ENCODE measurements at regions not wholly inside any gene's neighbourhood (a gene's known extent, or its start where the extent isn't known, plus 50 kb on each side); places are given as distances from the start of the nearest gene placed in this dataset.

DNA sequence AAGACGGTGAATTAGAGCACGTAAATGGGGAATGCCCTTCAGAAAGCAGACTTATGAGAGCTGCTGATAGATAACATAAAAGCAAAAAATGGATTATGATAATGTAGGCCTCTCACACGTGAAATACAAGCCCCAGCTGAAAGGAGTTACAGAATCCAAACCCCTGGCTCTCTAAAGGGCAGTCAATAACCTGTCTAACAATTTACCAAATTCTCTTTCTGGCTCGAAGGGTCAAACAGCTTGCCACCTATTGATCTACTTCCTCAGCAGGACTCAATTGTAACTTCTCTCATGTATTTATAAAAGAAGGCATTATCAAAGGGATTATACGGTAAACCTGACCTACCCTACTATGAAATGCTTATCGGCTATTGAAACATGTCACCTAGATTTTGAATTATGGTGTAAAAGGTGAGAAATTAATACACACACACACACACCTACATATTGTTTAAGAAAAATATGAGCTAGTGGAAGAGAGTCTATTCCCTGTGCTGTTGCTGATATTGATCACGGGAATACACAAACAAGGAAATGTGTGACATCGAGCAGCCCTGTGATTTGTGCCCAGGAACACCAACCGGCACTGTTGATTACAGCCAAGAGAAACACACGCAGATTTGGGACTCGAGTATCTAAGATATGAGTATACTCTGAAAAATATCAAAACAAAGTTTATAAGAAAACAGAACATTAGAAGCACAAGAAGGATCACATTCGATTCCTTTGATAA lies 135.6 kb upstream of the NEBL start:
- DNase-seq (ENCODE audit: low spot score) (no peak), FAIRE-seq (no peak)

- DNase-seq (ENCODE audit: low spot score) (no peak), FAIRE-seq (no peak)
Observed at GRCh38 chr10:21031232-21031795, 134.2 kb upstream of the NEBL start.

DNA sequence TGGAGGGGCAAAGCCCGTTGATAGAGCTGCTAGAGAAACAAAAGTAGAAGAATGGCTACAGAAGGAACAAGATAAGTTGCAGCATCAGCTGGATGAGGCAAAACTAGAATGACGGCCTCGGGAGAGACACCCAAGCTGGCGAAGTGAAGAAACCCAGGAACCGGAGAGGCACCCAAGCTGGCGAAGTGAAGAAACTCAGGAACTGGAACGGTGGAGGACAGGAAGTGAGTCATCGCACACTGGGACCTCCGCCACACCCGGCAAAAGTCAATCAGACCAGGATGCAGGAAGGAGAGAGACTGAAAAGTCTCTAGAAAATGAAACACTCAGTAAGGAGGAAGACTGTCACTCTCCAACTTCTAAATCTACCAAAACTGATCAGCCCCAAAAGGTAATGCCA lies 133.0 kb upstream of the NEBL start:
- peak; percentile 62 for DNase-seq (ENCODE audit: low spot score)
- no peak for FAIRE-seq

DNA sequence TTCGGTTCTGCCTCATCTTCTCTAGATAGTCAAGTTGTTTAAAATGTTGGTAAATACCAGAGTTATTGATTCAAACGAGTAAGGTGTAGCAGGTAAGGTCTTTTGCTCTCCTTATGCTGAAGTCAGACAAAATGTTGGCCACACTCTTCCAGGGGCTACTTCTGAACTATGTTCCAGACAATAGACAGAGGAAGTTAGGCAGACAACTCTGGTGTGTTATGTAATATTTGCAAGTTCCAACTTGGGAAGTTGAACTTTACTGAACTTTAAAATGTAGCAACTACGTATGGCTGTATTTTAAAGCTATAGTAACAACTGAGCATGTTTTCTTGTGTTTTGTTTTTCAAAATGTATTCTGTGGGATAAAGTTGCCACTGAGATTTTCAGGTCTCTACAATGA lies 125.7 kb upstream of the NEBL start:
- FAIRE-seq (no peak), DNase-seq (ENCODE audit: low spot score) (no peak)

DNA sequence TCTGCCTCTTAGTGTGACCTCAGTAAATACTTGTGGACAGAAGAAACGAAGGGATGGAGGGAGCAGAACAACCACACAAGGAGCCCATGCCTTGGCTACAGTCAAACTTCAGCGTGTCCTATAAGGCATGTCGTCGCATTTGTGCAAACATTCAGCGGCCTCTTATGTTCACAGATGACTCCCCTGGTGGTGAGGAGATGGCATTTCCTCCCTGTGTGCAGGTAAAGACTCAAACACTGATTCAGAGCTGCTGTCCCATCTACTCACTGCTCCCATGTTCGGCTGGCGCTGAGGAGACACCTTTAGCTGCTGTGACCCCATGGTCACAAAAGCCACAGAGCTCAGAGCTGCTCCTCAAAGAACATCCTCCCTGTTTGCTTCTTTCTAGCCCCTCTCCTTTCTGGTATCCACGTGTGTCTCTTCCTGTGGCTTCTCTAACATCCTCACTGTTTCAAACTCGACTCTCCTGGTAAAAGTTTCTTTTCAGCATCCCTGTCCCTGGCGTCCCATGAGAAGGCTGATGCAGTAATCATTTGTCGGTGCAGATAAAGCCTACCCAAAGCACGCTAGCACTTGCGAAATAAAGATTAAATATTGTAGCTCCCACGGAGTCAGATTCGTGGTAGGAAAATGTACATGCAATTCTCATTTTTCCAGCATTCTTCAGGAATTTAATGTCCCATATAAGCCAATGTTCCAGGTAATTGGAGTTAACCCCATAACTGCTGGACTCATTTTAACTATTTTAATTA lies 124.9 kb upstream of the NEBL start:
- FAIRE-seq = no peak
- DNase-seq (ENCODE audit: low spot score) = peak; percentile 14

DNA sequence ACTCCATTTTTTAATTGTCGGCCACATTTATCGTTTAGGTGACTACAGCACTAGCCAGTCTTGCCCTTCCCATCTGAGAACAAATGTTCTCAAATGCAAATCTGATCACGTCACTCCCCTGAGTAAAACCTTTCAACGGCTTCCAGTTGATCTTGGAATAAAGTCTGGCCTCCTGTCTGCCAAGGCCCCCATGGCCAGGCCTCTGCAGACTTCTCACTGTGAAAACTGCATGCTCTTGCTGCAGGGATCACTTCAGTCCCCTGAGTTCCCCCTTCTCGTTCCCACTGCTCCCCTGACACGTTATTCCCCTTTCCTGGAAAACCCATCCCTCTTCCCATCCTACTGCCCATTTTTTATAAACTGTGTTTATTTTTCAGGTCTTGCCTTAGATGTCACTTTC lies 124.1 kb upstream of the NEBL start:
- no peak for DNase-seq (ENCODE audit: low spot score)
- FAIRE-seq = no peak

DNA sequence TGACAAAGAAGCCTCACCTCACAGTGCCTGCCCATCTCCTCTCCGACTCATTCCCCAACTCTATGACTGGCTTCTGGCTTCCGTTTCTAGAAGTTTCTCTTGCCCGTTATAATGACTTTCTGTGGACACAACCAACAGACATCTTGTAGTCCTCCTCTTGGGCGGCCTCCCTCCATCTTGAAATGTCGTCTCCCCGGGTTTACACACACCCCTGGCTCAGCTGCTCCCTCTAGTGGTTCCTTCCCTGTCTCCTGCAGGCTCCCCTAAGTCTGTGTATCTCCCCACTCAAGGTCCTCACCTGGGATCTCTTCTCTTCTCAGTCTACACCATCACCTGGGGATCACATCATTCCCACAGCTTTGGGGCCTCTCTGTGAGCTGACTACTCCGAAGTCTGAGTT lies 123.4 kb upstream of the NEBL start:
- FAIRE-seq (no peak), DNase-seq (ENCODE audit: low spot score) (peak; percentile 22)

GRCh38 chr10:21019436-21019835 lies 122.3 kb upstream of the NEBL start:
- DNase-seq (ENCODE audit: low spot score) (no peak), FAIRE-seq (peak; percentile 27)

- FAIRE-seq (no peak), DNase-seq (ENCODE audit: low spot score) (no peak)
Observed at GRCh38 chr10:21015851-21016250, 118.7 kb upstream of the NEBL start.

DNA sequence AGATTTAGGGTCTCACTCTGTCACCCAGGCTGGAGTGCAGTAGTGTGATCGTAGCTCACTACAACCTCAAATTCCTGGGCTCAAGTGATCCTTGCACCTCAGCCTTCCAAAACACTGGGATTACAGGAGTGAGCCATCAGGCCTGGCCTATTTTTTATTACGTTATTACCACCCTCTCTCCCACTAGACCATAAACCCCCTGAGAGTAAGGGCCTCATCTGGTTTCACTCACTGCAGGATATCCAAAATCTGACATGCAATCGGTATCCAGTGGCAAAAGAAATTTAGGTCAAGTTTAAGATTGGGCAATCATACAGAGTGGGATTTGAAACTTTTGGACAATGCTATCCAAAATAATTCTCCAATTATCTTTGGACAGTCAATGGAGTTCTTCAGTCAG lies 117.0 kb upstream of the NEBL start:
- FAIRE-seq (no peak), DNase-seq (ENCODE audit: low spot score) (no peak)

DNA sequence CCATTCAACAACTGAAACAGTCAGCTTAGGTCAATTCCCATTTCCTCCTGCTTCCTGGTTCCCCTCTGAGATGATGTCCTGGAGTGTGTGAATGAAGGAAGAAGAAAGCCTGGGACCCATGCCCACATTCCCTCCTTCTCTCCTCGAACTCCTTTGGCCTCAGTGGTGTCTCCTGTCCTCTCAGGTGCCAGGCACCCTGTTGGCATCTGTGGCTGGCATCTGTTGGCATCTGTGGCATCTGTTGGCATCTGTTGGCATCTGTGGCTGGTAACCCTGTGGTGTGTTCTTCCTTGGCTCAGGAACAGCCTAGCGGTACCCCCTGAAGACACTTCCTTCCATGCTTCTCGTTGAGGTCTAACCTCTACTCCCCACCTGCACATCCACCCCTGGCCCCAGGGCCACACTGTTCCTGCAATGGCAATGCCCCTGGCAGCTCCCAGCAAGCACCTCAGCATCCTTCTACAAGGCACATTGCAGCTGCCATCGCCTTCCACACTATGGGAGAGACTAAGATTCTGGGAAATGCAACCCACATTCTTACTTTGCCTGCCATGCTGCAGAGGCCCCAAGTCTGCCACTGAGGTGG lies 114.4 kb upstream of the NEBL start:
- FAIRE-seq (no peak), DNase-seq (ENCODE audit: low spot score) (no peak)

GRCh38 chr10:21010615-21011014 lies 113.5 kb upstream of the NEBL start:
- no peak for FAIRE-seq
- DNase-seq (ENCODE audit: low spot score) = no peak

DNA sequence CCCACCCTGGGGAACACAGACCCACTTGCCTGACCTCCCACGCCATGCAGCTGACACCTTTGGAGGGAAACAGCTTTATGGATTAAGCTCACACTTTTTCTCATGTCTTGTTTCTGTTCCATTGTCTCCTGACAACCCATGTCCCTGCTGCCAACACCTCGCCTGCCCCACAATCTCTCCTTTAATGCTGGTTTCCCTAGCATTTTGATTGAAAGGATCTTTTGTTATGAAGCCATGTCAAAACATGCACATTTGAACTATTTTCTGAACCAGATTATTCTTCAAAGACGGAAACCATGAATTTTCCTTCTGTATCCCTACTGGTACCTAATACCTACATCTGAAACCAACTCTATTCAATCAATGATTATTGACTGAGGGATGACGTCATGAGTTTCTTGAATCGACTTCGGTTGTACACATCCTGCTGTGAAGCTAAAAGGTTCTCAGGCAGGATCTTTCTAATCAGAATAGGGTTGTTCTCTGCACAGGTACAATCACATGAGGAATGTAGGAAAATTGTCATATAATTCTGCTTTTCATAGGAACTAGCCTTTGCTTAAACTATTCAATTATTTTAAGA lies 106.2 kb upstream of the NEBL start:
- no peak for FAIRE-seq
- no peak for DNase-seq (ENCODE audit: low spot score)

- DNase-seq (ENCODE audit: low spot score) = no peak
- no peak for FAIRE-seq
Observed at GRCh38 chr10:21002091-21002878, 105.2 kb upstream of the NEBL start.

DNA sequence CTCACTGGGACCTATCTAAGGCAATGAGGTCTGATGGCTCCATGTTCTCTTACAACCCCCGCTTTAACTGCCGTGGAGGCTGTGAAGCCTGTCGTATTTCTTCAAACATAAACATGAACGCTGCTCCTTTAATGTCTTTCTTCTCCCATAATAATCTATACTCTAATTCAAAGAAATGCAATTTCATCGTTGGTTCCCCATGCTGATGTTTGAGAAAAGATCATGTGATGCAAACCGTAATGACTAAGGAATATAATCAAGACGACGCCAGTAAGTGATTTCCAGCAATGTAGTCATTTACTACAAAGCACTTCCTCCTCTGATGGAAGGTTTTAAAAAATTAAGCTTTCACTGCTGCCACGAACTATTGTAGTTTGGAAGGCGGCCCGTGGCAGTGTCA lies 102.6 kb upstream of the NEBL start:
- no peak for DNase-seq (ENCODE audit: low spot score)
- no peak for FAIRE-seq

GRCh38 chr10:20998036-20998435 lies 100.9 kb upstream of the NEBL start:
- no peak for DNase-seq (ENCODE audit: low spot score)
- no peak for FAIRE-seq

GRCh38 chr10:20995123-20995987 lies 98.2 kb upstream of the NEBL start:
- FAIRE-seq (no peak), DNase-seq (ENCODE audit: low spot score) (no peak)

GRCh38 chr10:20993830-20994527 lies 96.9 kb upstream of the NEBL start:
- FAIRE-seq (peak; percentile 32), DNase-seq (ENCODE audit: low spot score) (no peak)

- FAIRE-seq (no peak), DNase-seq (ENCODE audit: low spot score) (peak; percentile 23)
Observed at GRCh38 chr10:20993389-20993788, 96.3 kb upstream of the NEBL start.

- FAIRE-seq (no peak), DNase-seq (ENCODE audit: low spot score) (no peak)
Observed at GRCh38 chr10:20991526-20991925, 94.4 kb upstream of the NEBL start.

Measured in urothelium cell line (cell line).